Panc1 (cell line): ENCODE measurements at regions not wholly inside any gene's neighbourhood (a gene's known extent, or its start where the extent isn't known, plus 50 kb on each side); places are given as distances from the start of the nearest gene placed in this dataset.

ENCODE experiments used
- ATAC-seq: fragments of 200-7000 bp; cut with Tn5 transposase; 2 replicates; pipeline ENCODE4 v1.9.1; 2020; ENCODE audit warnings: mild to moderate bottlenecking, moderate library complexity
- BruUV-seq: library from RNA; stranded (reverse); fragments of 400-500 nt; replicated peaks from 2 replicates; lab custom pipeline; 2021; lab: Mats Ljungman, UMichigan
- CTCF ChIA-PET: fragments of 300-600 bp; sonication (Branson Sonifier 250); formaldehyde crosslinking; loops from one replicate; lab custom pipeline; 2022; ENCODE audit warnings: antibody characterized with exemption; lab: Charles Lee
- POLR2A ChIA-PET: fragments of 300-600 bp; sonication (Branson Sonifier 250); formaldehyde crosslinking; loops from one replicate; lab custom pipeline; 2022; ENCODE audit warnings: antibody characterized with exemption; lab: Charles Lee
- DNase-seq: peaks from one replicate; pipeline ENCODE4 v3.0.0-alpha.2; 2010; ENCODE audit warnings: low read depth, low spot score
- H3K27ac ChIP-seq: 2 replicates; pipeline ENCODE4 v1.5.1; 2011; ENCODE audit warnings: mild to moderate bottlenecking, low read length, inconsistent platforms
- H3K27me3 ChIP-seq: fragments of 200-500 bp; sonication (Bioruptor generic); 2 replicates; pipeline ENCODE4 v1.6.0; 2014; ENCODE audit warnings: low read length, inconsistent platforms; ENCODE audit not compliant: control insufficient read depth, insufficient read depth
- H3K36me3 ChIP-seq: fragments of 200-500 bp; sonication (Bioruptor generic); 2 replicates; pipeline ENCODE4 v1.5.1; 2014; ENCODE audit warnings: inconsistent platforms, mild to moderate bottlenecking, low read length, moderate library complexity; ENCODE audit not compliant: control insufficient read depth, insufficient read depth
- H3K4me1 ChIP-seq: 2 replicates; pipeline ENCODE4 v1.5.1; 2011; ENCODE audit warnings: inconsistent platforms, mild to moderate bottlenecking, low read length, moderate library complexity; ENCODE audit not compliant: control insufficient read depth, insufficient read depth
- H3K4me3 ChIP-seq, 2 experiments: 2 replicates each; pipeline ENCODE4 v1.5.1; 2011 to 2012; ENCODE audit warnings: low read depth in 2 of 2, low read length in 2 of 2, mild to moderate bottlenecking in 2 of 2, inconsistent platforms in 1 of 2, moderate library complexity in 1 of 2
- H3K9me3 ChIP-seq: fragments of 200-500 bp; sonication (Bioruptor generic); 2 replicates; pipeline ENCODE4 v1.5.1; 2014; ENCODE audit warnings: low read depth, mild to moderate bottlenecking, inconsistent platforms, low read length, moderate library complexity; ENCODE audit not compliant: control insufficient read depth, insufficient read depth
- CTCF ChIP-seq: fragments of 450-650 bp; IDR thresholded peaks from 2 replicates; pipeline ENCODE4 v1.5.1; 2017; ENCODE audit warnings: mild to moderate bottlenecking
- POLR2AphosphoS5 ChIP-seq: IDR thresholded peaks from 2 replicates; pipeline ENCODE4 v1.6.1; 2012; ENCODE audit warnings: mild to moderate bottlenecking, low read depth, low read length, moderate library complexity
- REST ChIP-seq, 2 experiments: IDR thresholded peaks; 2 replicates each; pipeline ENCODE4 v1.6.1; 2011 to 2012; ENCODE audit warnings: low read depth in 2 of 2, control low read depth in 1 of 2, low read length in 1 of 2, mild to moderate bottlenecking in 1 of 2, moderate library complexity in 1 of 2; ENCODE audit not compliant: insufficient read depth in 1 of 2
- SIN3A ChIP-seq: IDR thresholded peaks from 2 replicates; pipeline ENCODE4 v1.6.1; 2012; ENCODE audit warnings: low read depth, mild to moderate bottlenecking, low read length, moderate library complexity, borderline replicate concordance; ENCODE audit not compliant: insufficient read depth
- TCF7L2 ChIP-seq: IDR thresholded peaks from 2 replicates; pipeline ENCODE4 v1.6.1; 2011; ENCODE audit warnings: mild to moderate bottlenecking, low read depth, low read length, inconsistent platforms
- in situ Hi-C: cut with HindIII; loops from 2 replicates; pipeline ENCODE4 v1.10.0; 2016; ENCODE audit warnings: low sequenced_read_pairs, low pct_unique_long_range_greater_than_20kb
- intact Hi-C: fragments of 100-400 bp; cut with micrococcal nuclease; formaldehyde crosslinking; loops from one replicate; pipeline ENCODE4 v1.10.0; 2022; ENCODE audit not compliant: unreplicated experiment

- no TSS peak for BruUV-seq
- DNase-seq (no peak), ATAC-seq (no peak)
- intact Hi-C loops = no loop called here
- Histone ChIP-seq H3K9me3 (no peaks in the 10 kb centered on the region), H3K36me3 (no peaks in the 10 kb centered on the region), H3K4me3 (no peak overlapping the region), H3K27ac (no peak overlapping the region), H3K4me1 (no peaks in the 10 kb centered on the region), H3K27me3 (no peaks in the 10 kb centered on the region)
- TF ChIP-seq POLR2AphosphoS5 (no peak), REST (IDR thresholded peaks at IDR 0.05; ENCODE audit: insufficient read depth in 1 of 2, low read depth in 2 of 2, low read length in 1 of 2) (no peak), SIN3A (no peak), CTCF (no peak), TCF7L2 (no peak)
- in situ Hi-C loops = no loop called here
- ChIA-PET CTCF (no interaction called here), POLR2A (no interaction called here)
Measured at GRCh38 chr6:48272518-48272917, 161.5 kb upstream of the PTCHD4 start.

- ATAC-seq (no peak), DNase-seq (no peak)
- no peak for TF ChIP-seq TCF7L2
- no peak for TF ChIP-seq REST (IDR thresholded peaks at IDR 0.05; ENCODE audit: insufficient read depth in 1 of 2, low read depth in 2 of 2, low read length in 1 of 2)
- no peak for TF ChIP-seq SIN3A
- TF ChIP-seq CTCF = no peak
- no peak for TF ChIP-seq POLR2AphosphoS5
- no peaks in the 10 kb centered on the region for H3K36me3 ChIP-seq
- no peaks in the 10 kb centered on the region for H3K9me3 ChIP-seq
- CTCF ChIA-PET = no interaction called here
- intact Hi-C loops = no loop called here
- in situ Hi-C loops = no loop called here
- H3K27me3 ChIP-seq = no peaks in the 10 kb centered on the region
- H3K27ac ChIP-seq = no peak overlapping the region
- H3K4me3 ChIP-seq = no peak overlapping the region
- no peaks in the 10 kb centered on the region for H3K4me1 ChIP-seq
- BruUV-seq = no TSS peak
- POLR2A ChIA-PET = no interaction called here
Measured at GRCh38 chr6:48255094-48255493, 144.1 kb upstream of the PTCHD4 start.
